HEK293 (cell line): ENCODE measurements at regions not wholly inside any gene's neighbourhood (a gene's known extent, or its start where the extent isn't known, plus 50 kb on each side); places are given as distances from the start of the nearest gene placed in this dataset.

Experiments used
- BCL11A ChIP-seq: fragments of 450-650 bp; formaldehyde crosslinking; IDR thresholded peaks from 2 replicates; pipeline ENCODE4 v1.5.1; 2016; ENCODE audit warnings: low read depth, missing biosample characterization, missing genetic modification characterization
- ZNF777 ChIP-seq: fragments of 450-650 bp; formaldehyde crosslinking; IDR thresholded peaks from 2 replicates; pipeline ENCODE4 v1.5.1; 2017; ENCODE audit warnings: missing biosample characterization, missing genetic modification characterization, borderline replicate concordance

DNA sequence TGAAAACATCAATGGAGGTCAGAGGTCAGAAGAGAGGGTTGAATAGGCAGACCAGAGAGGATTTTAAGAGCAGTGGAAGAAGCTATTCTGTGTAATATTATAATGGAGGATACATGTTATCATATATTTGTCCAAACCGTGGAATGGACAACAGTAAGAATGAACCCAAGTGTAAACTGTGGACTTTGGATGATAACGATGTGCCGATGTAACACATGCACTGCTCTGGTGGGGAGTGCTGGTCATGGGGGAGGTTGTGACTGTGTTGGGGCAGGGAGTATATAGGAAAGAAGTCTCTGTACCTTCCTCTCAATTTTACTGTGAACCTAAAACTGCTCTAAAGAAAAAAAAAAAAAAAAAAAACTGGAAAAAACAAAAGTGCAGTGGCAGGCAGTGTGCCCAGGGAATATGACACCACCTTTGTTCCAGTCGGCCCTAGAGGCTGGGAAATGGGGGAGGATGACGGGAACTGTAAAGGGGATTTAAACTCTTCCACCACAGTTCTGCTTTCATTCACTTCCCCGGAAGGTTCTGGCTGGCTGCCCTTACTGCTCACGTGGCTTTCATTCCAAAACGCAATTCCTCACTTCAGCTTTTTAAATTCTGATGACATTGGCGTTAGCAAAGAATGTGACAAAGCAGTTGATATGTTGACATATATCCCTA lies 113.7 kb upstream of the ANKRD1 start:
- TF ChIP-seq BCL11A (tag by site-specific recombination) (no peak), ZNF777 (no peak)
